ENCODE measurements at regions not wholly inside any gene's neighbourhood (a gene's known extent, or its start where the extent isn't known, plus 50 kb on each side); places are given as distances from the start of the nearest gene placed in this dataset.

DNA sequence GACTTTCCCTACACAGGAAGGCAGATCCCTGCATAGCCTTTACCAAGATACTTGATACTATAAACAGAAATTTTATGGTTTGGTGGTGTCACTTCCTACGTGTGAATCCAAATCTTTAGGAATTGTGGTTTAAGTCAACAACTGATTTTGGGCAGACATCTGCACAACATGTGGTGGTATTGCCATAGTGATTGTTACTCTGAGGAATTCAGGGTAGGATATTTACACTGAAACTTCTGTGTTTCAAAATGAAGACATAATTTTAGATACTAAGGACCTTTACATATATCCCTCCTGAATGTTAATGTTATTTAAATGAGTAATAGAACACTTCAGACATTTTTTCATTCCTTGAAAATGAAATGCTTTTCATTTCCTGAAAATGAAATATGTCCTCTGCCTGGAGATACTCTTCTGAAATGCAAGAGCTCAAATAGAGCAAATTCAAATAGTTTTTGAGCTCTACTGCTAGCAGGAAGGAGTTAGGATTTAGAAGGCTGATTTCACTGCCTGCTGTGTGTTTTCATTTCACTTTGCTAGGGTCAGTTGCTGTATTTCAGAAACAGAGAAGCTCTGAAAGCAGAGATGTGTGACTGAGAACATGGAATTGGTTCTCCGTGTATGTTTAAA lies 77.2 kb downstream of the MDH1 start:
- H3K27ac ChIP-seq: no peak overlapping the region

DNA sequence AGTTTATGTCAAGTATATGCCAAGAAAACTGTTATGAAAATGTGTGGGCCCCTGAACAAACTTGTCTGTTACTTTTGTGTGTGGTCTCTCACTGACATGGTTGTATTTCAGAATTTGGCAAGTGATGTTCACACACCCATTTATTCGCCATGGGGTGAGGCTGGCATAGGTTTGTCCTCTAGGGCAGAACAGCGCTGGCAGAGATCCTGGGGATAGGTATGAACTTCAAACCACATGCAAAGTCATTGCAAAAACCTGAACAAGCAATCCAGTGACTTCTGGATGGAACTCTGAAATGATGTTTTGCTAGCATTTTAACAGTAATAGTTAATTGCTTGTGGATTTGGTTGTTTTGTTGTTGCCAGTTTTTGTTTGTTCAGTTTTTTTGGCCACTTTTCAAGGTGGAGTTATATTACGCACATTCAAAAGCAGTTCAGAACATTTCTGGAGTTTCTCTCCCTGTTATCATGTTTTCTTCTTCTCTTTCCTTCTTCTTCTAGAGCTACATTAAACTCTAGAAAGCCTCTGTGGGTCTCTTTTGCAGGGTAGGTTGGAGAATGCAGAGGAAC lies 78.5 kb downstream of the MDH1 start:
- TF ChIP-seq CTCF (conservative IDR thresholded peaks at IDR 0.05) (no peak; the same call in 1 of the 2 replicates), ZFX (IDR thresholded peaks at IDR 0.05) (no peak)

More for the DNA sequence above, 77.2 kb downstream of the MDH1 start:
- TF ChIP-seq ZFX (IDR thresholded peaks at IDR 0.05) (no peak), CTCF (conservative IDR thresholded peaks at IDR 0.05) (no peak)

DNA sequence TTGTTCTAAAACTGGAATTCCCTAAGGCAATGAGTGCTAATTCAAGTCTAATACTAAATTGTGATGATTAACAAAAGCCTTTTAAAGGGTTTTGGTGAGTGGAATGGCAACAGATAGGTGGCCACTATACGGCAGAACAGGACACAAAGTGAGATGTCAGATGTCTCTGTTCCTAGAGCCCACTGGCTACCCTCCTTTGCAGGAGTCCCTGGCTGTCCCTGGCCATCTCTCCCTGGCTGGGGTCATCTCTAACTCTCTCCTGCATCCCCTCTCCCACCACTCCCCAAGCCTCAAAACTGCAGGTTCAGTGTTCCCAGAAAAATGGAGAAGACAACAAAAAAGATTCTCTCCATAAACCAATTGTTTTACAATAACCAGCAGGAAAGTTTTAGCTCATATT lies 79.2 kb downstream of the MDH1 start:
- TF ChIP-seq CTCF (conservative IDR thresholded peaks at IDR 0.05): no peak
- TF ChIP-seq ZFX (IDR thresholded peaks at IDR 0.05): no peak

More for the DNA sequence above, 78.5 kb downstream of the MDH1 start:
- no peak overlapping the region for H3K27ac ChIP-seq

GRCh38 chr2:63668466-63668865 lies 79.7 kb downstream of the MDH1 start:
- H3K27ac ChIP-seq: no peak overlapping the region
- TF ChIP-seq CTCF (conservative IDR thresholded peaks at IDR 0.05) (no peak), ZFX (IDR thresholded peaks at IDR 0.05) (no peak)

More for the DNA sequence above, 79.2 kb downstream of the MDH1 start:
- no peak overlapping the region for H3K27ac ChIP-seq

DNA sequence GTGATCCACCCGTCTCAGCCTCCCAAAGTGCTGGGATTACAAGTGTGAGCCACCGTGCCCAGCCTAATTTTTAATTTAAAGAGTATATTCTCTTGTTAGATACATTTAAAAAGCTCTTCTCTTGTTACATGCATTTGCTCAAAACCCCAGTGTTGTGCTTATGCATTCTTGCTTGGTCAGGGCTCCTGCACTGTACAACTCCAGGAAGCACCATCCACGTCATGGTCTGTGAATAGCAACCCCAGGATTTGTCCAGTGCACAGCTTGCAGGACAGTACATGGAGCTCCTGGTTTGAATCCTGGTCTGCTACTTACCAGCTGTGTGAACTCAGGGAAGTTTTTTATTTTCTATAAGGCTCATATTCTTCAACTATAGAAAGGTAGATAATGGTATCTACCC lies 80.8 kb downstream of the MDH1 start:
- no peak overlapping the region for H3K27ac ChIP-seq
- TF ChIP-seq ZFX (IDR thresholded peaks at IDR 0.05) (no peak), CTCF (conservative IDR thresholded peaks at IDR 0.05) (no peak)

DNA sequence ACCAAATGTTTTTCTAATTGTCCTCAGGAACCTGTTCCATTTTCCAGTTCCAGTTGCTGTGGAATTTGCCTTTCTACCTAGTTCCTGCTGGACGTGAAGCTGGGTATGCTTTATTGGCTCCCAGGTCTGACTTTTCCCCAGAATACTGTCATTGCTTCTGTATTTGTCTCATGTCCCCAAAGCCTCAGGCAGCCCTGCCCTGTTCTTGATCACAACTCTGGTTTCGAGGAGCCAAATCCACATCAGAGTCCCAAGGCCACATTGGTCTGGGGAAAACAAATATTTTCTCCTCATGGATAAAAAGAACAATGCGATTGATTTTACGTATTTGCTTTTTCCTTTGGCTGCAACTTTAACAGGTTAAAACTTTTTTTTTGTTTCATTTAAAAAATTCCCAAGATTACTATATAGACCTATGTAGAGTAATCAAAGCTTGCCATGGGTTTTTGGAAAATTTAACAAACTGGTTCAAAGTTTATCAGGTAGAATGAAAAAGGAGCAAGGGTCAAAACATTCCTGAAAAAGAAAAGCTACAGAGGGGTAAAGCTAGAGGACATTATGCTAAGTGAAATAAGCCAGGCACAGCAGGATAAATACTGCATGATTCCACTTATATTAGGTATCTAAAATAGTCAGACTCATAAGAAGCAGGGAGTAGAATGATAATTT lies 85.2 kb downstream of the MDH1 start:
- no peak for TF ChIP-seq CTCF (conservative IDR thresholded peaks at IDR 0.05)
- no peak for TF ChIP-seq ZFX (IDR thresholded peaks at IDR 0.05)

GRCh38 chr2:63675026-63675425 lies 86.3 kb downstream of the MDH1 start:
- TF ChIP-seq ZFX (IDR thresholded peaks at IDR 0.05) (no peak), CTCF (conservative IDR thresholded peaks at IDR 0.05) (no peak)
- no peak overlapping the region for H3K27ac ChIP-seq

More for the DNA sequence above, 85.2 kb downstream of the MDH1 start:
- no peak overlapping the region for H3K27ac ChIP-seq

Data from C4-2B (cell line).